Adrenal gland (tissue), 9 donors: ENCODE measurements at regions not wholly inside any gene's neighbourhood (a gene's known extent, or its start where the extent isn't known, plus 50 kb on each side); places are given as distances from the start of the nearest gene placed in this dataset.

ENCODE experiments used
- DNase-seq, 7 donors: peaks; one replicate each; pipeline ENCODE4 v3.0.0-alpha.2; 2019 to 2020
- H3K27ac ChIP-seq, 5 donors: fragments of 200-600 bp; sonication (generic) in 4 of 5; 1 replicate in 3 of 5; 2 replicates in 2 of 5; pipeline versions ENCODE4 v1.5.1 to v1.8.0; 2016 to 2020; ENCODE audit warnings: mild to moderate bottlenecking in 1 of 5
- H3K27me3 ChIP-seq: fragments of 200-600 bp; 2 replicates; pipeline ENCODE4 v1.8.0; 2021
- H3K36me3 ChIP-seq, 2 donors: fragments of 200-600 bp; replicated peaks in 1 of 2; 1 replicate in 1 of 2; 2 replicates in 1 of 2; pipeline versions ENCODE4 v1.5.1 to v1.8.0; 2018 to 2022
- H3K4me1 ChIP-seq, 2 donors: fragments of 200-600 bp; replicated peaks in 1 of 2; 1 replicate in 1 of 2; 2 replicates in 1 of 2; pipeline versions ENCODE4 v1.5.1 to v1.8.0; 2018 to 2021
- H3K4me3 ChIP-seq, 4 donors: fragments of 200-600 bp; sonication (generic) in 3 of 4; one replicate each; pipeline ENCODE4 v1.5.1; 2016 to 2018
- H3K9me3 ChIP-seq, 3 donors: fragments of 200-600 bp; sonication (generic) in 1 of 3; replicated peaks in 1 of 3; 1 replicate in 2 of 3; 2 replicates in 1 of 3; pipeline versions ENCODE4 v1.5.1 to v1.8.0; 2016 to 2021
- POLR2A ChIP-seq, 2 donors: fragments of 450-650 bp; IDR thresholded peaks; one replicate each; pipeline ENCODE4 v1.6.1; 2017; ENCODE audit warnings: antibody characterized with exemption in 2 of 2, mild to moderate bottlenecking in 2 of 2, moderate library complexity in 1 of 2
- WGBS, 4 donors: extraction: QIAGEN DNeasy Blood & Tissue Kit in 2 of 4; methylation state at CpG; one replicate each; pipeline versions ENCODE4 v1.1.5 to v1.1.7; 2013 to 2017; 5-methylcytosine and 5-hydroxymethylcytosine counted together
- intact Hi-C, 2 donors: fragments of 100-400 bp; cut with DNase I; formaldehyde crosslinking; loops; one replicate each; pipeline versions ENCODE4 v1.14.1 to v1.15.0; 2022 to 2023
- TF ChIP-seq, protein P1 (sequence below), 6 experiments: fragments of 450-650 bp in 4 of 6; fragments of 200-600 bp in 2 of 6; sonication (generic) in 1 of 6; IDR thresholded peaks; 1 replicate in 5 of 6; 2 replicates in 1 of 6; pipeline versions ENCODE4 v1.5.1 to v1.8.0; 2016 to 2021; ENCODE audit warnings: antibody characterized with exemption in 6 of 6, mild to moderate bottlenecking in 2 of 6, moderate library complexity in 1 of 6
- donor health status: healthy with polysubstance abuse.
- donor health status: Bipolar disorder and iron deficiency.
- donor health status: DM: yes; HTN: yes; CAD: no.
- donor health status: DM: no; HTN: no; CAD: no.
- donor health status: DM: no; HTN: no; CAD: no.

DNA sequence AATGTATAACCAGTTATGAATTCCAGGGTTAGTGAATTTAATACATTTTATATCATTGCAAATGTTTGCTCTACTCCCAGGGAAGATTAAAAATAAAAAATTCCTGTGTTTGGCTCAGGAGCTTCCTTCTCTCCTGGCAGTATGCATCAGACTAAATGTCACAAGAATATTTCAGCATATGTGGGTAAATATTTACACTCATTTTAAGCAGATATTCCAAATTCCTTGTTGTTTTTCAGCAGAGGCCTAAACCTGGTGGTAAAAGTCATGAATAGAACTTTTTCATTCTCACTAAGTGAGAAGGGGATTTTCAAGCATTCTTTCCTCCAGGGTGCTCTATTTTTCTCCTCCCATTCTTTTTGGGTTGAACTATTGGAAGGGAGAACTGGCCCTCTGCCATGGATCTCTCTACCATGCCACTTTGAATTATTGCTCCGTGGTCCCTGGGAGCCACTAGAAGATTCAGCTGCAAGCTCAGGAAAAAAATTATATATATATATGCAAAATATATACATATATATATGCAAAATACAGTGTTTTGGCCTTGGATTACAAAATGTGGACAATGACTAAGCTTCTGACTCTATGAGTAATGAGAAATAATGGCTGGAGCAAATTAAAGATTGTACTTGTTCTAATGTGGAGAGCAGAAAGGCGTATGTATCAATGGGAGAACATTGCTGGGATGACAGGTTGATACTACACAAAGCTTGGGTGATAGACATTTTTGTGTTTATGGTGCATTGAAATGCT is 180.6 kb upstream of the PAPPA start:
- WGBS, 4 donors: 72 to 84% (median 82%) methylated on average over 2 of the region's 2 CpGs
- Histone ChIP-seq H3K27me3 (no peaks in the 10 kb centered on the region), H3K27ac (no peak overlapping the region), H3K4me1 (no peaks in the 10 kb centered on the region), H3K9me3 (no peaks in the 10 kb centered on the region), H3K36me3 (no peaks in the 10 kb centered on the region), H3K4me3 (no peak overlapping the region)
- intact Hi-C loops: no loop called here
- TF ChIP-seq, protein P1, sequence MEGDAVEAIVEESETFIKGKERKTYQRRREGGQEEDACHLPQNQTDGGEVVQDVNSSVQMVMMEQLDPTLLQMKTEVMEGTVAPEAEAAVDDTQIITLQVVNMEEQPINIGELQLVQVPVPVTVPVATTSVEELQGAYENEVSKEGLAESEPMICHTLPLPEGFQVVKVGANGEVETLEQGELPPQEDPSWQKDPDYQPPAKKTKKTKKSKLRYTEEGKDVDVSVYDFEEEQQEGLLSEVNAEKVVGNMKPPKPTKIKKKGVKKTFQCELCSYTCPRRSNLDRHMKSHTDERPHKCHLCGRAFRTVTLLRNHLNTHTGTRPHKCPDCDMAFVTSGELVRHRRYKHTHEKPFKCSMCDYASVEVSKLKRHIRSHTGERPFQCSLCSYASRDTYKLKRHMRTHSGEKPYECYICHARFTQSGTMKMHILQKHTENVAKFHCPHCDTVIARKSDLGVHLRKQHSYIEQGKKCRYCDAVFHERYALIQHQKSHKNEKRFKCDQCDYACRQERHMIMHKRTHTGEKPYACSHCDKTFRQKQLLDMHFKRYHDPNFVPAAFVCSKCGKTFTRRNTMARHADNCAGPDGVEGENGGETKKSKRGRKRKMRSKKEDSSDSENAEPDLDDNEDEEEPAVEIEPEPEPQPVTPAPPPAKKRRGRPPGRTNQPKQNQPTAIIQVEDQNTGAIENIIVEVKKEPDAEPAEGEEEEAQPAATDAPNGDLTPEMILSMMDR (IDR thresholded peaks at IDR 0.05): no peak
- no peak for DNase-seq

GRCh38 chr9:115976781-115977180 is 176.8 kb upstream of the PAPPA start:
- no peaks in the 10 kb centered on the region for H3K27me3 ChIP-seq
- no peaks in the 10 kb centered on the region for H3K4me1 ChIP-seq
- TF ChIP-seq POLR2A (IDR thresholded peaks at IDR 0.05): no peak
- TF ChIP-seq, protein P1 (IDR thresholded peaks at IDR 0.05): no peak
- H3K36me3 ChIP-seq: no peaks in the 10 kb centered on the region
- intact Hi-C loops: no loop called here
- no peak for DNase-seq
- no peaks in the 10 kb centered on the region for H3K9me3 ChIP-seq
- no peak overlapping the region for H3K27ac ChIP-seq
- H3K4me3 ChIP-seq: no peak overlapping the region
- 64 to 70% (median 66%) methylated on average over 2 of the region's 2 CpGs for WGBS, 4 donors

DNA sequence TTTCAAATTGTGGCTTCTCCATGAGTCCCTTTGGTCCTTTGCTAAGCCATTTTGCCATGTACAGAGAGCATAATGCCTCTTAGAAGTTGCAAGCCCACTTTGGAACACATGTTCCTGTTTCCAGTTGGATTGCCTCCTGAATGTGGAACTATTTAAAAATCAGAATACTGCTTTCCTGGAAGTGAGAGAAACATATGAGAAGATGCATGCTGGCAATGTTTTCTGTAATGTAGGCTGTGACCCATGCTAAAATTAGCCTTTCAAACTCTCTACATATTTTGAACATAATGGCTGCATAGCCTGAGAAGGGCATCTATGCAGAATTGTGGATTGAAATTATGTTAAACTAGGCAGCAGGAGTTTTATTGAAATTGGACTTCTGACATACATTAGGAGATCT is 175.5 kb upstream of the PAPPA start:
- H3K9me3 ChIP-seq: no peaks in the 10 kb centered on the region
- no peak overlapping the region for H3K4me3 ChIP-seq
- no peaks in the 10 kb centered on the region for H3K36me3 ChIP-seq
- intact Hi-C loops: no loop called here
- DNase-seq: no peak
- no peaks in the 10 kb centered on the region for H3K4me1 ChIP-seq
- no peak for TF ChIP-seq POLR2A (IDR thresholded peaks at IDR 0.05)
- TF ChIP-seq, protein P1 (IDR thresholded peaks at IDR 0.05): no peak
- H3K27ac ChIP-seq: no peak overlapping the region
- no peaks in the 10 kb centered on the region for H3K27me3 ChIP-seq

DNA sequence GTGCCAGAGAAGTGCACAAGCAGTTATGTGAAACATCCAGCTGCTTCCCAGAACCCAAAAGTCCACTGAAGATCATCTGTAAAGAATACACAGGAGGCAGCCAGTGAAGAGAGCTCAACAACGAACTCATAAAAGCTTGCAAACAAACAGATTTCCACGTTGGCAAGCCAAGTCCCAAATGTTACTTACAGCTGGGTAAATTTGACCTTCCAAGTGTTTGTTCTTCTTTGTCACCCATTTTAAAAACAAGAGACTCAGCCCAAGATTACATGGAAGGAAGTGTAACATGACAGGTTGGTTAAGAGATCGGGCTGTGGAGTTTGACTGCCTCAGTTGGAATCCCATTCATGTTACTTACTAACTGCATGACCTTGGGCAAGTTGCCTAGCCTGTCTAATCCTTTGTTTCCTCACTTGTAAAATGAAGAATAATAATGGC is 174.9 kb upstream of the PAPPA start:
- Histone ChIP-seq H3K4me3 (no peak overlapping the region), H3K27ac (no peak overlapping the region), H3K36me3 (no peaks in the 10 kb centered on the region), H3K27me3 (no peaks in the 10 kb centered on the region), H3K4me1 (no peaks in the 10 kb centered on the region), H3K9me3 (no peaks in the 10 kb centered on the region)
- WGBS, 4 donors: 50 to 61% (median 59%) methylated on average over 3 of the region's 3 CpGs
- intact Hi-C loops: no loop called here
- TF ChIP-seq, protein P1 (IDR thresholded peaks at IDR 0.05): no peak
- DNase-seq: peak in 1 of 7 donors; percentile 2
